T-helper 17 cell (primary cell): ENCODE measurements at regions not wholly inside any gene's neighbourhood (a gene's known extent, or its start where the extent isn't known, plus 50 kb on each side); places are given as distances from the start of the nearest gene placed in this dataset.

Experiments
- ATAC-seq: fragments of 150-1000 bp; cut with Tn5 transposase; 2 replicates; pipeline ENCODE4 v1.10.0; 2021; ENCODE audit warnings: mild to moderate bottlenecking, moderate library complexity
- DNase-seq, 3 donors: peaks; one replicate each; pipeline versions ENCODE4 v3.0.0 to v3.0.0-alpha.2; 2020 to 2021
- H3K9me3 ChIP-seq: one replicate; pipeline ENCODE4 v1.7.0; 2013; ENCODE audit warnings: low read length, mild to moderate bottlenecking; ENCODE audit not compliant: control insufficient read depth, poor library complexity, severe bottlenecking
- H3K27ac Mint-ChIP-seq: one replicate; pipeline ENCODE4 v1.8.0; 2022; ENCODE audit warnings: mild to moderate bottlenecking, moderate library complexity, mixed read lengths
- H3K27me3 Mint-ChIP-seq: one replicate; pipeline ENCODE4 v1.8.0; 2022; ENCODE audit warnings: mixed read lengths
- H3K36me3 Mint-ChIP-seq: one replicate; pipeline ENCODE4 v1.8.0; 2022; ENCODE audit warnings: low read depth, mixed read lengths
- H3K4me1 Mint-ChIP-seq: one replicate; pipeline ENCODE4 v1.8.0; 2022; ENCODE audit warnings: mild to moderate bottlenecking, mixed read lengths
- H3K4me3 Mint-ChIP-seq: one replicate; pipeline ENCODE4 v1.8.0; 2022; ENCODE audit warnings: mild to moderate bottlenecking, moderate library complexity, mixed read lengths

GRCh38 chr4:180234730-180235129 lies 2008.5 kb upstream of the TENM3 start:
- Mint-ChIP-seq H3K4me1 (no peaks in the 10 kb centered on the region), H3K27ac (no peak overlapping the region), H3K36me3 (no peaks in the 10 kb centered on the region), H3K4me3 (no peak overlapping the region), H3K27me3 (no peaks in the 10 kb centered on the region)
- ATAC-seq = no peak
- no peaks in the 10 kb centered on the region for H3K9me3 ChIP-seq
- no peak for DNase-seq

DNA sequence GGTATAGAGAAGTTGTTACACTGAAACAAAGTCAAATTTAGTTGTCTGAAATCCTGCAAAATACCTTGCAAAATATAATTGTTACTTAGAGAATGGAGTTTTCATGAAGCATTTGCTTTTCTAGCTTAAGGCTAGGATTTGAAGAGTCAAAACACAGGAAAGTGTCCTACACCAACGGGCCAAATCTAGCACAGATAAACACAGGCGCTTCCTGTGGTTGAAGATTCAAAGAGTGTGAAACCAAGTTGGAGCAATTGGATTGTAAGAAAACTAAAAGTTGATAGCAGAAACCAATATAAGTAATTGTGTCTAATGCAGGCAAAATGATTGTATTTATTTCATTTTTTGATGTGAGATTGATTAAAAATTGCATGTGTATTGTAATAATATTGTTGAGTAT lies 2002.5 kb upstream of the TENM3 start:
- no peak for ATAC-seq
- H3K4me3 Mint-ChIP-seq = no peak overlapping the region

GRCh38 chr4:180253419-180253818 lies 1989.8 kb upstream of the TENM3 start:
- Mint-ChIP-seq H3K36me3 (no peaks in the 10 kb centered on the region), H3K4me1 (no peaks in the 10 kb centered on the region), H3K4me3 (no peak overlapping the region), H3K27ac (no peak overlapping the region), H3K27me3 (no peaks in the 10 kb centered on the region)
- DNase-seq (no peak), ATAC-seq (no peak)
- H3K9me3 ChIP-seq = no peaks in the 10 kb centered on the region

More for the DNA sequence above, 2002.5 kb upstream of the TENM3 start:
- Mint-ChIP-seq H3K4me1 (no peaks in the 10 kb centered on the region), H3K36me3 (no peaks in the 10 kb centered on the region), H3K27me3 (no peaks in the 10 kb centered on the region), H3K27ac (no peak overlapping the region)
- DNase-seq = no peak
- no peaks in the 10 kb centered on the region for H3K9me3 ChIP-seq

GRCh38 chr4:180261346-180261745 lies 1981.9 kb upstream of the TENM3 start:
- Mint-ChIP-seq H3K36me3 (peaks cover 2% of the 10 kb centered on the region), H3K4me3 (no peak overlapping the region), H3K27ac (no peak overlapping the region), H3K27me3 (no peaks in the 10 kb centered on the region), H3K4me1 (no peaks in the 10 kb centered on the region)
- ATAC-seq (no peak), DNase-seq (no peak)
- H3K9me3 ChIP-seq = no peaks in the 10 kb centered on the region

GRCh38 chr4:180280076-180280475 lies 1963.1 kb upstream of the TENM3 start:
- H3K36me3 Mint-ChIP-seq = no peaks in the 10 kb centered on the region
- no peaks in the 10 kb centered on the region for H3K9me3 ChIP-seq
- H3K27ac Mint-ChIP-seq = no peak overlapping the region
- H3K4me3 Mint-ChIP-seq = no peak overlapping the region
- no peaks in the 10 kb centered on the region for H3K4me1 Mint-ChIP-seq
- ATAC-seq = no peak
- H3K27me3 Mint-ChIP-seq = no peaks in the 10 kb centered on the region
- no peak for DNase-seq

- ATAC-seq (no peak), DNase-seq (no peak)
- Mint-ChIP-seq H3K27ac (no peak overlapping the region), H3K4me1 (no peaks in the 10 kb centered on the region), H3K27me3 (no peaks in the 10 kb centered on the region), H3K36me3 (no peaks in the 10 kb centered on the region), H3K4me3 (no peak overlapping the region)
- H3K9me3 ChIP-seq = no peaks in the 10 kb centered on the region
Observed at GRCh38 chr4:180280726-180281297, 1962.4 kb upstream of the TENM3 start.

DNA sequence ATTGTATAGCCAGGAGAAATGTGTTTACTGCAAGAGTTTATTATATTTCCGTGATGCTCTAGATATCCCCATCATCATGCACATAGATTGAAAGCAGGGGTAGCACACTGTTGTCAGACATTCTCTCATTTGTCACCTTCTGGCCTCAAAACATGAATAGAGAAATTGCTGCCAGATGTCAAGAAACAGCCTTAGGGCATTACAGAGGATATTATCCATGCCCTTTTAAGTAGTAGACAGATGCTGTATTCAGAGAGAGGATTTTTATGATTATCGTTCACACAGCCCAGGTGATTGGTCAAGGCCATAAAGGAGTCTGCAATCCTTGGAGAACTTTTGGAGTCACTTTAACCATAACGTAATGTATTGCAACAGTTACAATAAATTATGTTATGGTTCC lies 1961.5 kb upstream of the TENM3 start:
- ATAC-seq (no peak), DNase-seq (no peak)
- Mint-ChIP-seq H3K4me1 (no peaks in the 10 kb centered on the region), H3K36me3 (no peaks in the 10 kb centered on the region), H3K27ac (no peak overlapping the region), H3K4me3 (no peak overlapping the region), H3K27me3 (no peaks in the 10 kb centered on the region)
- no peaks in the 10 kb centered on the region for H3K9me3 ChIP-seq

- Mint-ChIP-seq H3K27ac (no peak overlapping the region), H3K4me1 (no peaks in the 10 kb centered on the region), H3K27me3 (no peaks in the 10 kb centered on the region), H3K4me3 (no peak overlapping the region), H3K36me3 (no peaks in the 10 kb centered on the region)
- no peak for ATAC-seq
- H3K9me3 ChIP-seq = no peaks in the 10 kb centered on the region
- DNase-seq = no peak
Observed at GRCh38 chr4:180284267-180284666, 1958.9 kb upstream of the TENM3 start.

DNA sequence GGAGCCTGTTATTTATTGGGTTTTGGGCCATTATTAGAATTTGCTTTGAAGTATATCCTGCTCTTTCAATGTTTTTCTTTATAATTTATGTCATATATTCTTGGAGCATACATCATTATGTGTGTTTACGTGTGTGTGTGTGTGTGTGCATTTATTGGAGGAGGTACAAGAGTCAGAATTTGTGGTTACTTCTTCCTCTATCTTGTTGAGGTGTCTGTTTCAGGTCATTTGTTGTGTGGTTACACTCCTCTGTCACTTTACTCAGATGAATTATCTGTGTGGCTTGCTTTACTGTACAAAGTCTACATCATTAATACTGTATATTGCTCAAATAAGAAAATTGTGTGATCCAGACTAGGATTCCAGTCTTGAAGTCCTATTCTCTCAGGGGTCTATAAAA lies 1957.4 kb upstream of the TENM3 start:
- DNase-seq (no peak), ATAC-seq (no peak)
- H3K4me1 Mint-ChIP-seq = no peaks in the 10 kb centered on the region
- no peak overlapping the region for H3K27ac Mint-ChIP-seq
- no peak overlapping the region for H3K4me3 Mint-ChIP-seq
- H3K36me3 Mint-ChIP-seq = no peaks in the 10 kb centered on the region
- H3K27me3 Mint-ChIP-seq = no peaks in the 10 kb centered on the region
- H3K9me3 ChIP-seq = no peaks in the 10 kb centered on the region

- H3K9me3 ChIP-seq = no peaks in the 10 kb centered on the region
- H3K36me3 Mint-ChIP-seq = no peaks in the 10 kb centered on the region
- ATAC-seq (no peak), DNase-seq (no peak)
- H3K27ac Mint-ChIP-seq = no peak overlapping the region
- H3K4me1 Mint-ChIP-seq = no peaks in the 10 kb centered on the region
- no peak overlapping the region for H3K4me3 Mint-ChIP-seq
- no peaks in the 10 kb centered on the region for H3K27me3 Mint-ChIP-seq
Observed at GRCh38 chr4:180292339-180292738, 1950.9 kb upstream of the TENM3 start.

GRCh38 chr4:180296036-180296599 lies 1947.1 kb upstream of the TENM3 start:
- DNase-seq (no peak), ATAC-seq (no peak)
- Mint-ChIP-seq H3K27ac (no peak overlapping the region), H3K4me3 (no peak overlapping the region), H3K4me1 (no peaks in the 10 kb centered on the region), H3K36me3 (no peaks in the 10 kb centered on the region), H3K27me3 (no peaks in the 10 kb centered on the region)
- H3K9me3 ChIP-seq = no peaks in the 10 kb centered on the region

GRCh38 chr4:180304321-180304720 lies 1938.9 kb upstream of the TENM3 start:
- no peaks in the 10 kb centered on the region for H3K27me3 Mint-ChIP-seq
- no peak for DNase-seq
- H3K4me3 Mint-ChIP-seq = no peak overlapping the region
- no peaks in the 10 kb centered on the region for H3K9me3 ChIP-seq
- no peak for ATAC-seq
- H3K36me3 Mint-ChIP-seq = no peaks in the 10 kb centered on the region
- no peaks in the 10 kb centered on the region for H3K4me1 Mint-ChIP-seq
- H3K27ac Mint-ChIP-seq = no peak overlapping the region

DNA sequence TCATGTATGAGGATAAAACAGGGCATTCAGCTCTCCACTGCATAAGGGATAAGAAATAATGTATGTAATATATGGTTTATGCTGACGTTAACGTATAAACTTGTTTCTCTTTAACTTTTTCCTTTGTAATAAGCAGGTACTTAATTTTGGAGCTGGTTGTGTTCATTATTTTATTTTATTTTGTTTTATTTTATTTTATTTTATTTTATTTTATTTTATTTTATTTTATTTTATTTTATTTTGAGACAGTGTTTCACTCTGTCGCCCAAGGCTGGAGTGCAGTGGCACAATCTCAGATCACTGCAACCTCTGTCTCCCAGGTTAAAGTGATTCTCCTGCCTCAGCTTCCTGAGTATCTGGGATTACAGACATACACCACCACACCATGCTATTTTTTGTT lies 1932.6 kb upstream of the TENM3 start:
- H3K27ac Mint-ChIP-seq = no peak overlapping the region
- no peak for ATAC-seq
- H3K36me3 Mint-ChIP-seq = no peaks in the 10 kb centered on the region
- no peaks in the 10 kb centered on the region for H3K4me1 Mint-ChIP-seq
- no peak for DNase-seq
- H3K27me3 Mint-ChIP-seq = no peaks in the 10 kb centered on the region
- no peak overlapping the region for H3K4me3 Mint-ChIP-seq
- no peaks in the 10 kb centered on the region for H3K9me3 ChIP-seq

DNA sequence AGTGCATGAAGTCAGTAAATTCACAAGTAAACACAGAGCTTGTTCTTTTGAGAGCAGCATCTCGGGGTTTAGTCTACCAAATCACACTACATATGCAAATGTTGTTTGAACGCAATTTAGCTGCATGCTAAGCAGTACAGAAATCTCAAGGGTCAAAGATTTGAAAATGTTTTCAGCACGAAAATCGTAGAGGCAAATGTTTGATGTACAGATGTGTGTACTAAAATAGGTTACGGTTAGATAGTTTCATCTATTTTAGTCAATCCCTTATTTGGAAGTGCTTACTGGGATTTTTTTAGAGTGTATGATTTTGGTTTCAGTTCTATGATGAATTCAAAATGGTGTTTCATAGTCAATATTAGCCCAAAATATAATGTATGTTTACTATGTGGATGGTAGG lies 1928.2 kb upstream of the TENM3 start:
- H3K27ac Mint-ChIP-seq = no peak overlapping the region
- DNase-seq = no peak
- H3K9me3 ChIP-seq = no peaks in the 10 kb centered on the region
- H3K4me1 Mint-ChIP-seq = no peaks in the 10 kb centered on the region
- H3K4me3 Mint-ChIP-seq = no peak overlapping the region
- H3K36me3 Mint-ChIP-seq = no peaks in the 10 kb centered on the region
- H3K27me3 Mint-ChIP-seq = no peaks in the 10 kb centered on the region
- ATAC-seq = no peak
